ENCODE measurements at regions not wholly inside any gene's neighbourhood (a gene's known extent, or its start where the extent isn't known, plus 50 kb on each side); places are given as distances from the start of the nearest gene placed in this dataset.

- H3K9ac ChIP-seq (ENCODE audit: insufficient read depth in 1 of 2, low read length in 2 of 2): no peak overlapping the region
- no peak overlapping the region for H3K4me3 ChIP-seq
- ATAC-seq (ENCODE audit: insufficient read depth, low FRiP score) (no peak), DNase-seq (peak in 1 of 3 donors; percentile 2)
- H3K27ac ChIP-seq (ENCODE audit: low read depth in 1 of 2, low read length in 1 of 2): no peak overlapping the region
- TF ChIP-seq, protein P1, sequence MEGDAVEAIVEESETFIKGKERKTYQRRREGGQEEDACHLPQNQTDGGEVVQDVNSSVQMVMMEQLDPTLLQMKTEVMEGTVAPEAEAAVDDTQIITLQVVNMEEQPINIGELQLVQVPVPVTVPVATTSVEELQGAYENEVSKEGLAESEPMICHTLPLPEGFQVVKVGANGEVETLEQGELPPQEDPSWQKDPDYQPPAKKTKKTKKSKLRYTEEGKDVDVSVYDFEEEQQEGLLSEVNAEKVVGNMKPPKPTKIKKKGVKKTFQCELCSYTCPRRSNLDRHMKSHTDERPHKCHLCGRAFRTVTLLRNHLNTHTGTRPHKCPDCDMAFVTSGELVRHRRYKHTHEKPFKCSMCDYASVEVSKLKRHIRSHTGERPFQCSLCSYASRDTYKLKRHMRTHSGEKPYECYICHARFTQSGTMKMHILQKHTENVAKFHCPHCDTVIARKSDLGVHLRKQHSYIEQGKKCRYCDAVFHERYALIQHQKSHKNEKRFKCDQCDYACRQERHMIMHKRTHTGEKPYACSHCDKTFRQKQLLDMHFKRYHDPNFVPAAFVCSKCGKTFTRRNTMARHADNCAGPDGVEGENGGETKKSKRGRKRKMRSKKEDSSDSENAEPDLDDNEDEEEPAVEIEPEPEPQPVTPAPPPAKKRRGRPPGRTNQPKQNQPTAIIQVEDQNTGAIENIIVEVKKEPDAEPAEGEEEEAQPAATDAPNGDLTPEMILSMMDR (IDR thresholded peaks at IDR 0.05; ENCODE audit: control extremely low read depth, extremely low read depth): no peak
- H3K27me3 ChIP-seq (ENCODE audit: control insufficient read depth in 3 of 3, insufficient read depth in 3 of 3, low read length in 2 of 3): no peaks in the 10 kb centered on the region
- no peaks in the 10 kb centered on the region for H3K9me3 ChIP-seq (ENCODE audit: control insufficient read depth in 4 of 4, insufficient read depth in 3 of 4, low read length in 3 of 4)
- peaks cover 0 to 3% (median 0%) of the 10 kb centered on the region in 5 donors for H3K4me1 ChIP-seq (ENCODE audit: control insufficient read depth in 5 of 5, insufficient read depth in 5 of 5, low read length in 5 of 5)
- H3K36me3 ChIP-seq (ENCODE audit: control insufficient read depth in 4 of 4, insufficient read depth in 4 of 4, low read length in 4 of 4): no peaks in the 10 kb centered on the region
- 64 to 83% methylated on average over 4 of the region's 4 CpGs for WGBS, 2 donors
Measured at GRCh38 chr1:177620636-177621190, 349.1 kb downstream of the SEC16B start.

DNA sequence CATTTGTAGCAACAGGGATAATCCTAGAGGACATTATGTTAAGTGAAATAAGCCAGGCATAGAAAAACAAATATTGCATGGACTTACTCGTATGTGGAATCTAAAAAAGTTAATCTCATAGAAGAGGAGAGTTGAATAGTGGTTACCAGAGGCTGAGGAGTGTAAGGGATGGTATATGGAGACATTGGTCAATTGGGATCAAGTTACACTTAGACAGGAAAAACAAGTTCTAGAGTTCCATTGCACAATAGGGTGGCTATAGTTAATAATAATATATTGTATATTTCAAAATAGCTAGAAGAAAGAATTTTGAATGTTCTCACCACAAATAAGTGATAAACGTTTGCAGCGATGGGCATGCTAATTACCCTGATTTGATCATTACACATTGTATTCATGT is 354.6 kb downstream of the SEC16B start:
- ATAC-seq (ENCODE audit: insufficient read depth, low FRiP score): no peak
- 80 to 88% methylated on average over 3 of the region's 3 CpGs for WGBS, 2 donors
- Histone ChIP-seq H3K36me3 (ENCODE audit: control insufficient read depth in 4 of 4, insufficient read depth in 4 of 4, low read length in 4 of 4) (no peaks in the 10 kb centered on the region), H3K4me3 (no peak overlapping the region), H3K4me1 (ENCODE audit: control insufficient read depth in 5 of 5, insufficient read depth in 5 of 5, low read length in 5 of 5) (no peaks in the 10 kb centered on the region), H3K9me3 (ENCODE audit: control insufficient read depth in 4 of 4, insufficient read depth in 3 of 4, low read length in 3 of 4) (peaks cover 0 to 2% (median 0%) of the 10 kb centered on the region in 4 donors), H3K27me3 (ENCODE audit: control insufficient read depth in 3 of 3, insufficient read depth in 3 of 3, low read length in 2 of 3) (no peaks in the 10 kb centered on the region), H3K9ac (ENCODE audit: insufficient read depth in 1 of 2, low read length in 2 of 2) (no peak overlapping the region), H3K27ac (ENCODE audit: low read depth in 1 of 2, low read length in 1 of 2) (no peak overlapping the region)
- TF ChIP-seq, protein P1 (IDR thresholded peaks at IDR 0.05; ENCODE audit: control extremely low read depth, extremely low read depth): no peak
- no peak for DNase-seq

- Histone ChIP-seq H3K4me3 (no peak overlapping the region), H3K9ac (ENCODE audit: insufficient read depth in 1 of 2, low read length in 2 of 2) (no peak overlapping the region), H3K4me1 (ENCODE audit: control insufficient read depth in 5 of 5, insufficient read depth in 5 of 5, low read length in 5 of 5) (no peaks in the 10 kb centered on the region), H3K27ac (ENCODE audit: low read depth in 1 of 2, low read length in 1 of 2) (no peak overlapping the region), H3K36me3 (ENCODE audit: control insufficient read depth in 4 of 4, insufficient read depth in 4 of 4, low read length in 4 of 4) (no peaks in the 10 kb centered on the region), H3K27me3 (ENCODE audit: control insufficient read depth in 3 of 3, insufficient read depth in 3 of 3, low read length in 2 of 3) (no peaks in the 10 kb centered on the region), H3K9me3 (ENCODE audit: control insufficient read depth in 4 of 4, insufficient read depth in 3 of 4, low read length in 3 of 4) (peaks cover 0 to 2% (median 0%) of the 10 kb centered on the region in 4 donors)
- WGBS, 2 donors: 93 to 98% methylated on average over 1 of the region's 1 CpG
- DNase-seq: no peak
- TF ChIP-seq, protein P1 (IDR thresholded peaks at IDR 0.05; ENCODE audit: control extremely low read depth, extremely low read depth): no peak
- ATAC-seq (ENCODE audit: insufficient read depth, low FRiP score): no peak
Measured at GRCh38 chr1:177611402-177611801, 358.5 kb downstream of the SEC16B start.

GRCh38 chr1:177609953-177610352 is 359.9 kb downstream of the SEC16B start:
- Histone ChIP-seq H3K4me3 (no peak overlapping the region), H3K27me3 (ENCODE audit: control insufficient read depth in 3 of 3, insufficient read depth in 3 of 3, low read length in 2 of 3) (no peaks in the 10 kb centered on the region), H3K9ac (ENCODE audit: insufficient read depth in 1 of 2, low read length in 2 of 2) (no peak overlapping the region), H3K27ac (ENCODE audit: low read depth in 1 of 2, low read length in 1 of 2) (no peak overlapping the region), H3K36me3 (ENCODE audit: control insufficient read depth in 4 of 4, insufficient read depth in 4 of 4, low read length in 4 of 4) (no peaks in the 10 kb centered on the region), H3K4me1 (ENCODE audit: control insufficient read depth in 5 of 5, insufficient read depth in 5 of 5, low read length in 5 of 5) (no peaks in the 10 kb centered on the region), H3K9me3 (ENCODE audit: control insufficient read depth in 4 of 4, insufficient read depth in 3 of 4, low read length in 3 of 4) (peaks cover 0 to 2% (median 0%) of the 10 kb centered on the region in 4 donors)
- TF ChIP-seq, protein P1 (IDR thresholded peaks at IDR 0.05; ENCODE audit: control extremely low read depth, extremely low read depth): no peak
- WGBS, 2 donors: 86 to 91% methylated on average over 2 of the region's 2 CpGs
- ATAC-seq (ENCODE audit: insufficient read depth, low FRiP score): no peak
- DNase-seq: no peak

Data from lung (tissue), 11 donors.